Caki2 (cell line): ENCODE measurements at regions not wholly inside any gene's neighbourhood (a gene's known extent, or its start where the extent isn't known, plus 50 kb on each side); places are given as distances from the start of the nearest gene placed in this dataset.
"Not testable (repeated sequence)": the region's sequence is repeated elsewhere in the genome, so short reads cannot be mapped to it uniquely, and the experiment has no call there.

Source experiments
- DNase-seq: peaks from one replicate; pipeline ENCODE4 v3.0.0-alpha.2; 2015; ENCODE audit warnings: low read depth
- in situ Hi-C: cut with HindIII; loops from 2 replicates; pipeline ENCODE4 v1.10.0; 2016; ENCODE audit warnings: low sequenced_read_pairs, low pct_unique_long_range_greater_than_20kb, mixed read lengths

- DNase-seq, result no peak
- in situ Hi-C loops, result no loop called here
Observed at GRCh38 chr14:83664389-83664788, 1865.6 kb upstream of the FLRT2 start.

GRCh38 chr14:83689265-83689664, 1840.7 kb upstream of the FLRT2 start:
- DNase-seq, result no peak
- in situ Hi-C loops, result no loop called here

- in situ Hi-C loops, result no loop called here
- no peak for DNase-seq
Observed at GRCh38 chr14:83697099-83697498, 1832.8 kb upstream of the FLRT2 start.

- no peak for DNase-seq
- in situ Hi-C loops, result no loop called here
Observed at GRCh38 chr14:83702619-83703018, 1827.3 kb upstream of the FLRT2 start.

- no peak for DNase-seq
- in situ Hi-C loops, result no loop called here
Observed at GRCh38 chr14:83706231-83706954, 1823.6 kb upstream of the FLRT2 start.

- in situ Hi-C loops, result no loop called here
- DNase-seq, result no peak
Observed at GRCh38 chr14:83707056-83707455, 1822.9 kb upstream of the FLRT2 start.

GRCh38 chr14:83709116-83709515, 1820.8 kb upstream of the FLRT2 start:
- in situ Hi-C loops, result no loop called here
- DNase-seq, result no peak

- DNase-seq, result no peak
- in situ Hi-C loops, result no loop called here
Observed at GRCh38 chr14:83711046-83711445, 1818.9 kb upstream of the FLRT2 start.

GRCh38 chr14:83712418-83713129, 1817.4 kb upstream of the FLRT2 start:
- in situ Hi-C loops, result no loop called here
- no peak for DNase-seq

- in situ Hi-C loops, result no loop called here
Observed at GRCh38 chr14:83713732-83714131, 1816.2 kb upstream of the FLRT2 start.

GRCh38 chr14:83714151-83714550, 1815.8 kb upstream of the FLRT2 start:
- DNase-seq, result no peak
- in situ Hi-C loops, result no loop called here

More at GRCh38 chr14:83713732-83714131, 1816.2 kb upstream of the FLRT2 start:
- DNase-seq, result no peak

GRCh38 chr14:83719435-83719834, 1810.5 kb upstream of the FLRT2 start:
- DNase-seq, in situ Hi-C loops: not testable (repeated sequence)

GRCh38 chr14:83733670-83734069, 1796.3 kb upstream of the FLRT2 start:
- in situ Hi-C loops, result no loop called here
- DNase-seq, result no peak

- in situ Hi-C loops, result no loop called here
- no peak for DNase-seq
Observed at GRCh38 chr14:83734431-83734830, 1795.5 kb upstream of the FLRT2 start.

- no peak for DNase-seq
- in situ Hi-C loops, result no loop called here
Observed at GRCh38 chr14:83741269-83741668, 1788.7 kb upstream of the FLRT2 start.

GRCh38 chr14:83744224-83744623, 1785.7 kb upstream of the FLRT2 start:
- no peak for DNase-seq
- in situ Hi-C loops, result no loop called here

GRCh38 chr14:83744891-83745290, 1785.1 kb upstream of the FLRT2 start:
- DNase-seq, result no peak
- in situ Hi-C loops, result no loop called here

GRCh38 chr14:83746336-83746735, 1783.6 kb upstream of the FLRT2 start:
- in situ Hi-C loops, result no loop called here
- DNase-seq, result no peak

GRCh38 chr14:83757916-83758315, 1772.0 kb upstream of the FLRT2 start:
- no peak for DNase-seq
- in situ Hi-C loops, result no loop called here
